Omental fat pad (tissue), 3 donors: ENCODE measurements at regions not wholly inside any gene's neighbourhood (a gene's known extent, or its start where the extent isn't known, plus 50 kb on each side); places are given as distances from the start of the nearest gene placed in this dataset.
"Not testable (repeated sequence)": the region's sequence is repeated elsewhere in the genome, so short reads cannot be mapped to it uniquely, and the experiment has no call there.

Experiments
- ATAC-seq: fragments of 150-250 bp; one replicate; pipeline ENCODE4 v1.9.1; 2016; ENCODE audit warnings: mild to moderate bottlenecking, moderate library complexity; ENCODE audit not compliant: low FRiP score
- DNase-seq: peaks from one replicate; pipeline ENCODE4 v3.0.0-alpha.2; 2019; ENCODE audit warnings: low spot score
- TF ChIP-seq, protein P1 (sequence below), 3 donors: fragments of 450-650 bp; IDR thresholded peaks; one replicate each; pipeline ENCODE4 v1.5.1; 2016 to 2017; ENCODE audit warnings: antibody characterized with exemption in 3 of 3, mild to moderate bottlenecking in 3 of 3, moderate library complexity in 2 of 3

DNA sequence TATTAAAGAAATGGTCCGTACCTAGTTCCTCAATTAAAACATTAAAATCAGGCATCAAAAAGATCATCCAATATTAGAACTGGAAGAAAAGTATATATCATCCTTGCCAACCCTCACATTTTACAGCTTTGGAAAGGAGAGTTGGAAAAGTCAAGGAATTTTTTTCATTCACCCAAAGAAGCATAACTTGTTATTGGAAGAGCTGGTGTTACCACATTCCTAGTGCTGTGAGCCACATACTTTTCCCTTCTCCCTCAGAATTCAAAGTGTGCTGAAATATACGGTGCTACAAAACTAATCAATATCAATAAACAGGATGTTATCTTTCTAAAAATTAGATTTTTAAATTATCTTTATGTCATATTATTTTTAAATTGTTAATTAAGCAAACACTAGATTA lies 202.1 kb upstream of the FAT3 start:
- ATAC-seq (no peak), DNase-seq (no peak)
- TF ChIP-seq, protein P1, sequence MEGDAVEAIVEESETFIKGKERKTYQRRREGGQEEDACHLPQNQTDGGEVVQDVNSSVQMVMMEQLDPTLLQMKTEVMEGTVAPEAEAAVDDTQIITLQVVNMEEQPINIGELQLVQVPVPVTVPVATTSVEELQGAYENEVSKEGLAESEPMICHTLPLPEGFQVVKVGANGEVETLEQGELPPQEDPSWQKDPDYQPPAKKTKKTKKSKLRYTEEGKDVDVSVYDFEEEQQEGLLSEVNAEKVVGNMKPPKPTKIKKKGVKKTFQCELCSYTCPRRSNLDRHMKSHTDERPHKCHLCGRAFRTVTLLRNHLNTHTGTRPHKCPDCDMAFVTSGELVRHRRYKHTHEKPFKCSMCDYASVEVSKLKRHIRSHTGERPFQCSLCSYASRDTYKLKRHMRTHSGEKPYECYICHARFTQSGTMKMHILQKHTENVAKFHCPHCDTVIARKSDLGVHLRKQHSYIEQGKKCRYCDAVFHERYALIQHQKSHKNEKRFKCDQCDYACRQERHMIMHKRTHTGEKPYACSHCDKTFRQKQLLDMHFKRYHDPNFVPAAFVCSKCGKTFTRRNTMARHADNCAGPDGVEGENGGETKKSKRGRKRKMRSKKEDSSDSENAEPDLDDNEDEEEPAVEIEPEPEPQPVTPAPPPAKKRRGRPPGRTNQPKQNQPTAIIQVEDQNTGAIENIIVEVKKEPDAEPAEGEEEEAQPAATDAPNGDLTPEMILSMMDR (IDR thresholded peaks at IDR 0.05) = no peak

DNA sequence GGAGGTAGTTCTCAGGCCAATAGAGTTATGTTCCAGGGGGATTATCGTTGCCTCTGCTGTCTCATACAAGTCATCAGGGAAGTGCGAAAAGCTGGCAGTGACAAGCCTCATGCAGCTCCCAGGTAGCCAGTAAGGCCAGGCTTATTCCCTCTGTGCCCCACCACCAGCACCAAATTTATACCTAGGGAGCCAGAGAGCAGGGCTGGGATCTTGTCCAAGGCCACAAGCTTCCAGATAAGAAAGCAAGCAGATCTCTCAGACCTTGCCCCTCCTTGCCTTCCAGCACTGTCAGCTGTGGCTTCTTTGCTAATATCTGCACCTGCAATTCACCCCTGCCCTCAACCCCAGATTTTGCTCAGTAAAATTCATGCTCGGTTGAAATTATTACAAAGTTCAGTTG lies 206.3 kb upstream of the FAT3 start:
- no peak for DNase-seq
- no peak for ATAC-seq
- TF ChIP-seq, protein P1 (IDR thresholded peaks at IDR 0.05) = no peak

DNA sequence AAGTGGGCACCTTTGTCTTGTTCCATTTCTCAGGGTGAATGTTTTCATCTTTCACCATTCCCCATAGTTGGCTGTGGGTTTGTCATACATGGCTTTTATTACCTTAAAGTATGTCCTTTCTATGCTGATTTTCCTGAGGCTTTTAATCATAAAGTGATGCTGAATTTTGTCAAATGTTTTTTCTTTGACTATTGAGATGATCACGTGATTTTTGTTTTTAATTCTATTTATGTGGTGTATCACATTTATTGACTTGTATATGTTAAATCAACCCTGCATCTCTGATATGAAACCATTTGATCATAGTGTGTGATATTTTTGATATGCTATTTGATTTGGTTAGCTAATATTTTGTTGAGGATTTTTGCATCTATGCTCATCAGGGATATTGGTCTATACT lies 216.4 kb upstream of the FAT3 start:
- DNase-seq (no peak), ATAC-seq (no peak)

DNA sequence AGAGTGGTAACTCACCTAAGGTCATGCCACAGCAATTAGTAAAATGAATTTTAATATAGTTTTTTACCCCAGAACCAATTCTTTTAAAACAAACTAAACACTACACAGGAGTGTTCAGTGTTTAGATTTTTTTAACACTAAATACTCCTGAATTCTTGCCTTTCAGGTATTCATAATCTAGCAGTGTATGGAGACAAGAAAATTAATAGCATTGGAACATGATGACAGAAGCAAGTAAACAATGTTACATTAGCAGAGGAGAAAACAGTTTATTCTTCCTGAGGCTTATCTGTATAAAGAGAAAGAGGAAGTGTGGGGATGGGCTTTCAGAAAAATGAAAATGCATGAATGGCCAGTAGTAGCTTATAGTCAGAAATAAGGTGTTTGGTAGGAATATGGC lies 222.1 kb upstream of the FAT3 start:
- no peak for DNase-seq
- no peak for ATAC-seq
- TF ChIP-seq, protein P1 (IDR thresholded peaks at IDR 0.05) = no peak

More for the DNA sequence above, 216.4 kb upstream of the FAT3 start:
- TF ChIP-seq, protein P1 (IDR thresholded peaks at IDR 0.05) = no peak

DNA sequence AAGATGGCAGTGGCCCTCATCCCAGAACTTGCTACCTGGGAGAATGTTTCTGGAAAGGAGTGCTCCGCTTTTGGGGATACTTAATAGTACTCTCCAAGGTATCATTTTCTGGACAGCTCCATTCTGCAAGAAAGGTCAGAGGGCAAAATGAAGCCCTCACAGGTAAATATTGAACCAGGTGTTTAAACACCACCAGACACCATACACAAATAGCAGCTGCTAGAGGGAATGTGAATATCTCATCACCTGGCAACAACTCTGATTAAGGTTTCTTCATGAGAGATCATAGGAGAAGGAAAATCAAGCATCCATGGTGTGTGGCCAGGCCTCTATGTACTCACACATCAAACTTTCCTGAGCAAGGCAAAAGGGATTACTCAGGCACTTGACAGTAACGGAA lies 226.1 kb upstream of the FAT3 start:
- TF ChIP-seq, protein P1 (IDR thresholded peaks at IDR 0.05) = no peak
- ATAC-seq = no peak
- DNase-seq = no peak

DNA sequence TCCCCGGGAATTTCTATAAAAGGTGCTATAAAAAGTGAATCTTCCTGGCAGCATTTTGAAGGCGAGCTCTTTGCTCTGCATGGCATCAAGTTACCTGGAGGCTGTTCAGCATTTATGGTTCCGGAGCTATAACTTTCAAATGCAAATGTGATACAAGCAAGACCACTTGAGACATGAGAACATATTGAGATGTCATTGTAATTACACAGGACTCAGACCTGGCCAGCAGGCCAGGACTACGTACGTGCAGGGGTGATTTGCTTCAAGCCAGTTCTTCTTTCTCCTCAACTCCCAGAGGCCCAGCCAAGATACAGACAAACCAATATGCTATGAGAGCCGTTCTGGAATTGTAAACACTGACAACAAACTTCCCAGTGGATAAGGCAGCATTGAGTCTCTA lies 227.4 kb upstream of the FAT3 start:
- TF ChIP-seq, protein P1 (IDR thresholded peaks at IDR 0.05) = no peak
- ATAC-seq (no peak), DNase-seq (no peak)

DNA sequence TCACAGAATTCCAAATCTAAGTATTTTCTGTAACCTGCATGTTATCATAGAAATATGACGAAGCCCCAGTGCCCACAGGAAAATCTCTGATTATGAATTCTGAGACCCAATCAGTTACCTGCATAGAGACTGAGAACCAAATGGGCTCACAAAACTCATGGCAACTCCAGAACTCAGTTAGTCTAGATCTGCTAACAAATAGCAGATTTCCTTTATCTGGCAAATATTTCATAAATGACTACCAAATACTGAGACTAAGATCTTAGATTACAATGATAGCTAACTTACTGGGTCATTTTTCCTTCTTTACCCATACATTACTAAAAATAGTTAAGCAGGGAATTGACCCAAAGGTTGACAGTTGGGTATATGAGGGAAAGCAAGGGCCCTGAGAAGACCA lies 228.1 kb upstream of the FAT3 start:
- no peak for DNase-seq
- TF ChIP-seq, protein P1 (IDR thresholded peaks at IDR 0.05) = no peak
- ATAC-seq = no peak

DNA sequence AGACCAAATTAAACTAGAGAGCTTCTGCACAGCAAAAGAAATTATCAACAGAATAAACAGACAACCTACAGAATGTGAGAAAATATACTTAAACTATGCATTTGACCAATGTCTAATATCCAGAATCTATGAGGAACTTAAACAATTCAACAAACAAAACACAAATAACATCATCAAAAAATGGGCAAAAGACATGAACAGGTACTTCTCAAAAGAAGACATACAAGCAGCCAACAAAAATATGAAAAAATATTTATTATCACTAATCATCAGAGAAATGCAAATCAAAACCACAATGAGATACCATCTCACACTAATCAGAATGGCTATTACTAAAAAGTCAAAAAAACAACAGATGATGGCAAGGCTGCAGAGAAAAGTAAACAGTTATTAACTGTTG lies 236.2 kb upstream of the FAT3 start:
- DNase-seq, ATAC-seq: not testable (repeated sequence)
